ENCODE measurements at regions not wholly inside any gene's neighbourhood (a gene's known extent, or its start where the extent isn't known, plus 50 kb on each side); places are given as distances from the start of the nearest gene placed in this dataset.

GRCh38 chr10:63723741-63724140 is 202.5 kb downstream of the REEP3 start:
- no peaks in the 10 kb centered on the region for H3K36me3 ChIP-seq (ENCODE audit: control insufficient read depth in 1 of 2, insufficient read depth in 2 of 2, low read depth in 1 of 2, low read length in 2 of 2)
- H2AFZ ChIP-seq (ENCODE audit: low read depth, low read length): no peak overlapping the region
- no peak overlapping the region for H3K4me2 ChIP-seq (ENCODE audit: low read length, poor library complexity, severe bottlenecking)
- H3K9me3 ChIP-seq (ENCODE audit: control insufficient read depth, low read length): no peaks in the 10 kb centered on the region
- no peak overlapping the region for H3K4me3 ChIP-seq (ENCODE audit: insufficient read depth in 1 of 2, low read depth in 1 of 2, low read length in 2 of 2)
- no peak overlapping the region for H3K14ac ChIP-seq (ENCODE audit: low read length in 2 of 2)
- H3K27ac ChIP-seq (ENCODE audit: low read length, poor library complexity, severe bottlenecking): no peak overlapping the region
- H2BK15ac ChIP-seq (ENCODE audit: low read depth, poor library complexity, severe bottlenecking): no peak overlapping the region
- H2AK5ac ChIP-seq (ENCODE audit: low read length, severe bottlenecking): no peak overlapping the region
- no peak overlapping the region for H4K91ac ChIP-seq (ENCODE audit: low read length)
- no peak overlapping the region for H3K4ac ChIP-seq (ENCODE audit: low read depth in 1 of 2, low read length in 2 of 2)
- no peaks in the 10 kb centered on the region for H3K79me1 ChIP-seq (replicated peaks; ENCODE audit: low read length, poor library complexity, severe bottlenecking)
- H3K9ac ChIP-seq (ENCODE audit: low read length): no peak overlapping the region
- peak overlapping the region in 1 of 2 experiments; percentile 16 for H3K23ac ChIP-seq (ENCODE audit: low read length in 2 of 2)
- 77% methylated on average over 7 of the region's 7 CpGs for WGBS
- peak overlapping the region in 1 of 2 experiments; percentile 18 for H3K18ac ChIP-seq (ENCODE audit: low read depth in 1 of 2, low read length in 2 of 2)
- H2BK5ac ChIP-seq (ENCODE audit: low read depth, low read length, poor library complexity, severe bottlenecking): no peak overlapping the region
- no peak overlapping the region for H4K8ac ChIP-seq (ENCODE audit: low read length)
- no peak overlapping the region for H2BK120ac ChIP-seq (ENCODE audit: low read depth, low read length)
- no peak overlapping the region for H2BK12ac ChIP-seq (ENCODE audit: low read length in 2 of 2)
- peaks cover 2% of the 10 kb centered on the region for H3K4me1 ChIP-seq (ENCODE audit: control insufficient read depth, insufficient read depth, low read depth, low read length)
- no peaks in the 10 kb centered on the region for H3K27me3 ChIP-seq (ENCODE audit: control insufficient read depth in 1 of 2, insufficient read depth in 1 of 2, low read length in 2 of 2)
- DNase-seq: no peak

- H3K36me3 ChIP-seq (ENCODE audit: control insufficient read depth in 1 of 2, insufficient read depth in 2 of 2, low read depth in 1 of 2, low read length in 2 of 2): no peaks in the 10 kb centered on the region
- DNase-seq: no peak
- no peak overlapping the region for H4K8ac ChIP-seq (ENCODE audit: low read length)
- no peak overlapping the region for H3K4ac ChIP-seq (ENCODE audit: low read depth in 1 of 2, low read length in 2 of 2)
- peaks cover 2% of the 10 kb centered on the region for H3K4me1 ChIP-seq (ENCODE audit: control insufficient read depth, insufficient read depth, low read depth, low read length)
- H2BK5ac ChIP-seq (ENCODE audit: low read depth, low read length, poor library complexity, severe bottlenecking): no peak overlapping the region
- H3K18ac ChIP-seq (ENCODE audit: low read depth in 1 of 2, low read length in 2 of 2): no peak overlapping the region
- no peak overlapping the region for H3K14ac ChIP-seq (ENCODE audit: low read length in 2 of 2)
- no peaks in the 10 kb centered on the region for H3K9me3 ChIP-seq (ENCODE audit: control insufficient read depth, low read length)
- no peak overlapping the region for H3K4me3 ChIP-seq (ENCODE audit: insufficient read depth in 1 of 2, low read depth in 1 of 2, low read length in 2 of 2)
- no peak overlapping the region for H3K9ac ChIP-seq (ENCODE audit: low read length)
- H3K27ac ChIP-seq (ENCODE audit: low read length, poor library complexity, severe bottlenecking): no peak overlapping the region
- peak overlapping the region; percentile 25 for H4K91ac ChIP-seq (ENCODE audit: low read length)
- H3K79me1 ChIP-seq (replicated peaks; ENCODE audit: low read length, poor library complexity, severe bottlenecking): no peaks in the 10 kb centered on the region
- H2BK120ac ChIP-seq (ENCODE audit: low read depth, low read length): no peak overlapping the region
- 89% methylated on average over 2 of the region's 2 CpGs for WGBS
- H3K4me2 ChIP-seq (ENCODE audit: low read length, poor library complexity, severe bottlenecking): no peak overlapping the region
- H2AFZ ChIP-seq (ENCODE audit: low read depth, low read length): no peak overlapping the region
- H2AK5ac ChIP-seq (ENCODE audit: low read length, severe bottlenecking): no peak overlapping the region
- H3K27me3 ChIP-seq (ENCODE audit: control insufficient read depth in 1 of 2, insufficient read depth in 1 of 2, low read length in 2 of 2): no peaks in the 10 kb centered on the region
- H2BK12ac ChIP-seq (ENCODE audit: low read length in 2 of 2): no peak overlapping the region
- no peak overlapping the region for H3K23ac ChIP-seq (ENCODE audit: low read length in 2 of 2)
- H2BK15ac ChIP-seq (ENCODE audit: low read depth, poor library complexity, severe bottlenecking): no peak overlapping the region
These were observed 203.7 kb downstream of the REEP3 start for GRCh38 chr10:63724922-63725321.

- no peak overlapping the region for H2BK5ac ChIP-seq (ENCODE audit: low read depth, low read length, poor library complexity, severe bottlenecking)
- no peaks in the 10 kb centered on the region for H3K79me1 ChIP-seq (replicated peaks; ENCODE audit: low read length, poor library complexity, severe bottlenecking)
- H2AFZ ChIP-seq (ENCODE audit: low read depth, low read length): no peak overlapping the region
- no peak overlapping the region for H3K9ac ChIP-seq (ENCODE audit: low read length)
- H2BK12ac ChIP-seq (ENCODE audit: low read length in 2 of 2): no peak overlapping the region
- H2BK15ac ChIP-seq (ENCODE audit: low read depth, poor library complexity, severe bottlenecking): no peak overlapping the region
- H3K4me1 ChIP-seq (ENCODE audit: control insufficient read depth, insufficient read depth, low read depth, low read length): peaks cover 2% of the 10 kb centered on the region
- DNase-seq: no peak
- H3K18ac ChIP-seq (ENCODE audit: low read depth in 1 of 2, low read length in 2 of 2): no peak overlapping the region
- H3K36me3 ChIP-seq (ENCODE audit: control insufficient read depth in 1 of 2, insufficient read depth in 2 of 2, low read depth in 1 of 2, low read length in 2 of 2): no peaks in the 10 kb centered on the region
- no peak overlapping the region for H3K4me2 ChIP-seq (ENCODE audit: low read length, poor library complexity, severe bottlenecking)
- no peak overlapping the region for H3K4me3 ChIP-seq (ENCODE audit: insufficient read depth in 1 of 2, low read depth in 1 of 2, low read length in 2 of 2)
- H4K8ac ChIP-seq (ENCODE audit: low read length): no peak overlapping the region
- no peaks in the 10 kb centered on the region for H3K9me3 ChIP-seq (ENCODE audit: control insufficient read depth, low read length)
- no peak overlapping the region for H3K23ac ChIP-seq (ENCODE audit: low read length in 2 of 2)
- no peak overlapping the region for H2BK120ac ChIP-seq (ENCODE audit: low read depth, low read length)
- no peak overlapping the region for H2AK5ac ChIP-seq (ENCODE audit: low read length, severe bottlenecking)
- no peak overlapping the region for H3K4ac ChIP-seq (ENCODE audit: low read depth in 1 of 2, low read length in 2 of 2)
- H4K91ac ChIP-seq (ENCODE audit: low read length): no peak overlapping the region
- no peaks in the 10 kb centered on the region for H3K27me3 ChIP-seq (ENCODE audit: control insufficient read depth in 1 of 2, insufficient read depth in 1 of 2, low read length in 2 of 2)
- H3K14ac ChIP-seq (ENCODE audit: low read length in 2 of 2): no peak overlapping the region
- 100% methylated on average over 1 of the region's 2 CpGs for WGBS
- H3K27ac ChIP-seq (ENCODE audit: low read length, poor library complexity, severe bottlenecking): no peak overlapping the region
These were observed 205.7 kb downstream of the REEP3 start for GRCh38 chr10:63726867-63727266.

- H4K91ac ChIP-seq (ENCODE audit: low read length): no peak overlapping the region
- H3K27ac ChIP-seq (ENCODE audit: low read length, poor library complexity, severe bottlenecking): no peak overlapping the region
- 94% methylated on average over 4 of the region's 4 CpGs for WGBS
- H3K4ac ChIP-seq (ENCODE audit: low read depth in 1 of 2, low read length in 2 of 2): no peak overlapping the region
- H3K4me1 ChIP-seq (ENCODE audit: control insufficient read depth, insufficient read depth, low read depth, low read length): peaks cover 2% of the 10 kb centered on the region
- H2BK15ac ChIP-seq (ENCODE audit: low read depth, poor library complexity, severe bottlenecking): no peak overlapping the region
- H2BK12ac ChIP-seq (ENCODE audit: low read length in 2 of 2): no peak overlapping the region
- H3K4me2 ChIP-seq (ENCODE audit: low read length, poor library complexity, severe bottlenecking): no peak overlapping the region
- H3K36me3 ChIP-seq (ENCODE audit: control insufficient read depth in 1 of 2, insufficient read depth in 2 of 2, low read depth in 1 of 2, low read length in 2 of 2): no peaks in the 10 kb centered on the region
- no peak overlapping the region for H3K4me3 ChIP-seq (ENCODE audit: insufficient read depth in 1 of 2, low read depth in 1 of 2, low read length in 2 of 2)
- H3K27me3 ChIP-seq (ENCODE audit: control insufficient read depth in 1 of 2, insufficient read depth in 1 of 2, low read length in 2 of 2): no peaks in the 10 kb centered on the region
- no peaks in the 10 kb centered on the region for H3K9me3 ChIP-seq (ENCODE audit: control insufficient read depth, low read length)
- no peak overlapping the region for H4K8ac ChIP-seq (ENCODE audit: low read length)
- no peak overlapping the region for H3K14ac ChIP-seq (ENCODE audit: low read length in 2 of 2)
- no peak overlapping the region for H2AK5ac ChIP-seq (ENCODE audit: low read length, severe bottlenecking)
- no peak overlapping the region for H2AFZ ChIP-seq (ENCODE audit: low read depth, low read length)
- no peaks in the 10 kb centered on the region for H3K79me1 ChIP-seq (replicated peaks; ENCODE audit: low read length, poor library complexity, severe bottlenecking)
- peak overlapping the region; percentile 8 for H3K9ac ChIP-seq (ENCODE audit: low read length)
- no peak overlapping the region for H3K23ac ChIP-seq (ENCODE audit: low read length in 2 of 2)
- no peak overlapping the region for H3K18ac ChIP-seq (ENCODE audit: low read depth in 1 of 2, low read length in 2 of 2)
- no peak overlapping the region for H2BK120ac ChIP-seq (ENCODE audit: low read depth, low read length)
- no peak overlapping the region for H2BK5ac ChIP-seq (ENCODE audit: low read depth, low read length, poor library complexity, severe bottlenecking)
- DNase-seq: no peak
These were observed 206.4 kb downstream of the REEP3 start for GRCh38 chr10:63727636-63728035.

Data from mesenchymal stem cell (in vitro differentiated cells and primary cell).